Neural cell (in vitro differentiated cells): ENCODE measurements at regions not wholly inside any gene's neighbourhood (a gene's known extent, or its start where the extent isn't known, plus 50 kb on each side); places are given as distances from the start of the nearest gene placed in this dataset.

Experiments used
- H2AFZ ChIP-seq: fragments of 200-600, 300-800 bp; sonication (generic), shearing (Covaris generic); 2 replicates; pipeline ENCODE4 v1.6.0; 2014; ENCODE audit warnings: low read depth, mild to moderate bottlenecking, antibody characterized with exemption, low read length, moderate library complexity
- H3F3A ChIP-seq: fragments of 200-600 bp; shearing (Covaris generic); 2 replicates; pipeline ENCODE4 v1.6.1; 2016; ENCODE audit warnings: mild to moderate bottlenecking, moderate library complexity, mixed read lengths, antibody characterized with exemption, low read length; ENCODE audit not compliant: insufficient read depth, poor library complexity, severe bottlenecking
- H3K27ac ChIP-seq: fragments of 200-600, 300-800 bp; sonication (generic), shearing (Covaris generic); 2 replicates; pipeline ENCODE4 v1.5.1; 2014; ENCODE audit warnings: mild to moderate bottlenecking, low read length, moderate library complexity
- H3K27me3 ChIP-seq: fragments of 300-800, 200-600 bp; sonication (generic), shearing (Covaris generic); 2 replicates; pipeline ENCODE4 v1.6.0; 2014; ENCODE audit warnings: mild to moderate bottlenecking, low read depth, low read length, moderate library complexity; ENCODE audit not compliant: insufficient read depth
- H3K36me3 ChIP-seq: fragments of 300-800, 200-600 bp; sonication (generic), shearing (Covaris generic); 2 replicates; pipeline ENCODE4 v1.5.1; 2014; ENCODE audit warnings: mild to moderate bottlenecking, antibody characterized with exemption, low read length, moderate library complexity; ENCODE audit not compliant: insufficient read depth
- H3K4me2 ChIP-seq: fragments of 300-800, 200-600 bp; sonication (generic), shearing (Covaris generic); 2 replicates; pipeline ENCODE4 v1.6.0; 2014; ENCODE audit warnings: mild to moderate bottlenecking, low read length
- H3K4me3 ChIP-seq: fragments of 300-800, 200-600 bp; sonication (generic), shearing (Covaris generic); 2 replicates; pipeline ENCODE4 v1.5.1; 2014; ENCODE audit warnings: mild to moderate bottlenecking, low read length, moderate library complexity
- H3K79me2 ChIP-seq: fragments of 200-600 bp; shearing (Covaris generic); replicated peaks from 2 replicates; pipeline ENCODE4 v1.6.0; 2014; ENCODE audit warnings: mild to moderate bottlenecking, low read length, moderate library complexity; ENCODE audit not compliant: insufficient read depth
- H3K9ac ChIP-seq: fragments of 300-800, 200-600 bp; sonication (generic), shearing (Covaris generic); 2 replicates; pipeline ENCODE4 v1.6.1; 2016; ENCODE audit warnings: mild to moderate bottlenecking, low read length, mixed read lengths
- H3K9me2 ChIP-seq: fragments of 200-600 bp; shearing (Covaris generic); 2 replicates; pipeline ENCODE4 v1.6.1; 2016; ENCODE audit warnings: mild to moderate bottlenecking, low read length, mixed read lengths; ENCODE audit not compliant: insufficient read depth
- H3K9me3 ChIP-seq: fragments of 200-600, 300-800 bp; sonication (generic), shearing (Covaris generic); 2 replicates; pipeline ENCODE4 v1.6.1; 2016; ENCODE audit warnings: mild to moderate bottlenecking, mixed run types, low read length, moderate library complexity, mixed read lengths
- H4K20me1 ChIP-seq: fragments of 200-600 bp; shearing (Covaris generic); 2 replicates; pipeline ENCODE4 v1.6.1; 2016; ENCODE audit warnings: mild to moderate bottlenecking, mixed run types; ENCODE audit not compliant: insufficient read depth
- CTCF ChIP-seq: fragments of 450-650 bp; IDR thresholded peaks from 2 replicates; pipeline ENCODE4 v1.5.1; 2014; ENCODE audit warnings: antibody characterized with exemption, mild to moderate bottlenecking, moderate library complexity; ENCODE audit not compliant: poor library complexity, severe bottlenecking
- EP300 ChIP-seq: fragments of 450-650 bp; conservative IDR thresholded peaks from 2 replicates; pipeline ENCODE4 v1.6.1; 2014; ENCODE audit warnings: antibody characterized with exemption, mild to moderate bottlenecking, moderate library complexity; ENCODE audit not compliant: poor library complexity, severe bottlenecking
- EZH2 ChIP-seq: fragments of 200-600, 300-800 bp; shearing (Covaris generic), sonication (generic); IDR thresholded peaks from 2 replicates; pipeline ENCODE4 v1.6.1; 2014; ENCODE audit warnings: antibody characterized with exemption, low read length, borderline replicate concordance, mild to moderate bottlenecking; ENCODE audit not compliant: insufficient read depth, poor library complexity, severe bottlenecking
- MXI1 ChIP-seq: fragments of 450-650 bp; conservative IDR thresholded peaks from 2 replicates; pipeline ENCODE4 v1.6.1; 2014; ENCODE audit warnings: antibody characterized with exemption, mild to moderate bottlenecking; ENCODE audit not compliant: poor library complexity, severe bottlenecking
- POLR2AphosphoS5 ChIP-seq: IDR thresholded peaks from 2 replicates; pipeline ENCODE4 v1.6.1; 2012
- RAD21 ChIP-seq: fragments of 450-650 bp; conservative IDR thresholded peaks from 2 replicates; pipeline ENCODE4 v1.6.1; 2014; ENCODE audit warnings: antibody characterized with exemption, mild to moderate bottlenecking, moderate library complexity
- REST ChIP-seq: IDR thresholded peaks from 2 replicates; pipeline ENCODE4 v1.6.1; 2012; ENCODE audit warnings: borderline replicate concordance
- SMC3 ChIP-seq: fragments of 450-650 bp; conservative IDR thresholded peaks from 2 replicates; pipeline ENCODE4 v1.6.1; 2014; ENCODE audit warnings: antibody characterized with exemption, mild to moderate bottlenecking, moderate library complexity; ENCODE audit not compliant: poor library complexity
- TAF1 ChIP-seq: IDR thresholded peaks from 2 replicates; pipeline ENCODE4 v1.6.1; 2012; ENCODE audit warnings: low read depth

GRCh38 chr2:177127821-177128220 lies 84.8 kb upstream of the HNRNPA3 start:
- Histone ChIP-seq H3K9me3 (no peaks in the 10 kb centered on the region), H3K9ac (no peak overlapping the region), H4K20me1 (no peaks in the 10 kb centered on the region), H3K79me2 (no peaks in the 10 kb centered on the region), H3K4me2 (no peak overlapping the region), H3K4me3 (no peak overlapping the region), H3K27ac (no peak overlapping the region), H3K27me3 (no peaks in the 10 kb centered on the region), H2AFZ (no peak overlapping the region), H3F3A (no peaks in the 10 kb centered on the region), H3K36me3 (no peaks in the 10 kb centered on the region), H3K9me2 (no peaks in the 10 kb centered on the region)
- no peak for TF ChIP-seq EP300
- no peak for TF ChIP-seq CTCF
- no peak for TF ChIP-seq TAF1
- no peak for TF ChIP-seq POLR2AphosphoS5
- TF ChIP-seq MXI1, result no peak
- no peak for TF ChIP-seq EZH2
- TF ChIP-seq RAD21, result no peak
- no peak for TF ChIP-seq REST
- TF ChIP-seq SMC3, result no peak

GRCh38 chr2:177129610-177130009 lies 83.0 kb upstream of the HNRNPA3 start:
- Histone ChIP-seq H3K4me3 (no peak overlapping the region), H3K27me3 (no peaks in the 10 kb centered on the region), H3K4me2 (no peak overlapping the region), H3K9me2 (no peaks in the 10 kb centered on the region), H3K79me2 (no peaks in the 10 kb centered on the region), H2AFZ (no peak overlapping the region), H3K36me3 (no peaks in the 10 kb centered on the region), H3F3A (no peaks in the 10 kb centered on the region), H4K20me1 (no peaks in the 10 kb centered on the region), H3K9ac (no peak overlapping the region), H3K27ac (no peak overlapping the region), H3K9me3 (no peaks in the 10 kb centered on the region)
- TF ChIP-seq EZH2 (no peak), RAD21 (no peak), EP300 (no peak), TAF1 (no peak), REST (no peak), MXI1 (no peak), SMC3 (no peak), POLR2AphosphoS5 (no peak), CTCF (no peak)
